HEK293 (cell line): ENCODE measurements at regions not wholly inside any gene's neighbourhood (a gene's known extent, or its start where the extent isn't known, plus 50 kb on each side); places are given as distances from the start of the nearest gene placed in this dataset.

ENCODE experiments used
- CTCF ChIA-PET: fragments of 350-600 bp; formaldehyde crosslinking; extraction: SDS; loops from one replicate; lab custom pipeline; 2021; ENCODE audit warnings: antibody characterized with exemption; lab: Yijun Ruan, JAX
- POLR2A ChIA-PET: fragments of 300-600 bp; formaldehyde crosslinking; extraction: SDS; loops from one replicate; lab custom pipeline; 2020; ENCODE audit warnings: antibody characterized with exemption, inconsistent platforms; lab: Yijun Ruan, JAX
- H3K27ac ChIP-seq: fragments of 200-500 bp; sonication (Bioruptor generic); 2 replicates; pipeline ENCODE4 v1.5.1; 2014; ENCODE audit warnings: low read depth, low read length, control low read depth, inconsistent platforms; ENCODE audit errors: extremely low read depth
- H3K36me3 ChIP-seq, 2 experiments: fragments of 200-500 bp in 1 of 2; sonication (Bioruptor generic) in 1 of 2; 1 replicate in 1 of 2; 2 replicates in 1 of 2; pipeline ENCODE4 v1.5.1; 2014 to 2017; ENCODE audit warnings: inconsistent platforms in 2 of 2, low read length in 2 of 2; ENCODE audit not compliant: control insufficient read depth in 2 of 2, insufficient read depth in 1 of 2
- H3K4me1 ChIP-seq: fragments of 200-500 bp; sonication (Bioruptor generic); 2 replicates; pipeline ENCODE4 v1.5.1; 2014; ENCODE audit warnings: mild to moderate bottlenecking, low read length, inconsistent platforms; ENCODE audit not compliant: control insufficient read depth, insufficient read depth
- H3K4me3 ChIP-seq: 2 replicates; pipeline ENCODE4 v1.5.1; 2011; ENCODE audit warnings: low read depth, mild to moderate bottlenecking, control low read depth, low read length, moderate library complexity
- H3K9me3 ChIP-seq: fragments of 200-500 bp; sonication (Bioruptor generic); 2 replicates; pipeline ENCODE4 v1.5.1; 2014; ENCODE audit warnings: low read depth, low read length, inconsistent platforms; ENCODE audit not compliant: control insufficient read depth, insufficient read depth
- ZBTB1 ChIP-seq: fragments of 450-650 bp; formaldehyde crosslinking; IDR thresholded peaks from 2 replicates; pipeline ENCODE4 v1.5.1; 2016; ENCODE audit warnings: missing biosample characterization, missing genetic modification characterization
- ZFHX2 ChIP-seq: fragments of 450-650 bp; formaldehyde crosslinking; conservative IDR thresholded peaks from 2 replicates; pipeline ENCODE4 v1.5.1; 2016; ENCODE audit warnings: missing biosample characterization, missing genetic modification characterization
- ZNF16 ChIP-seq: fragments of 450-650 bp; formaldehyde crosslinking; IDR thresholded peaks from 2 replicates; pipeline ENCODE4 v1.5.1; 2016; ENCODE audit warnings: low read depth, missing biosample characterization, missing genetic modification characterization
- ZNF214 ChIP-seq: fragments of 450-650 bp; formaldehyde crosslinking; IDR thresholded peaks from 2 replicates; pipeline ENCODE4 v1.5.1; 2017; ENCODE audit warnings: missing biosample characterization, mild to moderate bottlenecking, missing genetic modification characterization, borderline replicate concordance
- ZNF324 ChIP-seq: fragments of 450-650 bp; formaldehyde crosslinking; IDR thresholded peaks from 2 replicates; pipeline ENCODE4 v1.5.1; 2016; ENCODE audit warnings: missing biosample characterization, missing genetic modification characterization
- ZNF366 ChIP-seq: fragments of 450-650 bp; formaldehyde crosslinking; conservative IDR thresholded peaks from 2 replicates; pipeline ENCODE4 v1.5.1; 2016; ENCODE audit warnings: missing biosample characterization, missing genetic modification characterization
- ZNF404 ChIP-seq: fragments of 450-650 bp; formaldehyde crosslinking; IDR thresholded peaks from 2 replicates; pipeline ENCODE4 v1.5.1; 2017; ENCODE audit warnings: missing biosample characterization, missing genetic modification characterization
- ZNF416 ChIP-seq: fragments of 450-650 bp; formaldehyde crosslinking; IDR thresholded peaks from 2 replicates; pipeline ENCODE4 v1.5.1; 2016; ENCODE audit warnings: missing biosample characterization, missing genetic modification characterization
- ZNF596 ChIP-seq: fragments of 450-650 bp; IDR thresholded peaks from 2 replicates; pipeline ENCODE4 v1.5.0; 2018; ENCODE audit warnings: missing biosample characterization, mild to moderate bottlenecking, missing genetic modification characterization, moderate library complexity
- TF ChIP-seq, protein P1 (sequence below): fragments of 450-650 bp; formaldehyde crosslinking; IDR thresholded peaks from 2 replicates; pipeline ENCODE4 v1.5.1; 2017; ENCODE audit warnings: missing biosample characterization, missing genetic modification characterization

DNA sequence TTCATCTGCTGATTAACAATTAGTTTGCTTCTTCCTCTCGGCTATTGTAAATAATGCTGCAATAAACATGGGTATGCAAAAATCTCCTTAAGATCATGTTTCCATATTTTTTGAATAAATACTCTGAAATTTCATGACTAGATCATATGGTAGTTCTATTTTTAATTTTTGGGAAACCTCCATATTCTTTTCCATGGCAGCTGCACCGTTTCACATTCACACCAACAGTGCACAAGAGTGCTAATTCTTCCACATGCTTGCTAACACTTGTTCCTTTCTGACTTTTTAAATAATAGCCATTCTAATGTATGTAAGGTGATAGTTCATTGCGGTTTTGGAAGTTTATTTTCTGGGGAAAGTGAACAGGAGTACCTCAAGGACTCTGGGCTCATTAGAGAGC is 52.6 kb upstream of the TACR1 start:
- ChIA-PET CTCF (no interaction called here), POLR2A (no interaction called here)
- Histone ChIP-seq H3K4me3 (no peak overlapping the region), H3K9me3 (no peaks in the 10 kb centered on the region; the same call in 1 of the 2 replicates), H3K27ac (no peak overlapping the region), H3K36me3 (no peaks in the 10 kb centered on the region), H3K4me1 (no peaks in the 10 kb centered on the region)
- TF ChIP-seq, protein P1, sequence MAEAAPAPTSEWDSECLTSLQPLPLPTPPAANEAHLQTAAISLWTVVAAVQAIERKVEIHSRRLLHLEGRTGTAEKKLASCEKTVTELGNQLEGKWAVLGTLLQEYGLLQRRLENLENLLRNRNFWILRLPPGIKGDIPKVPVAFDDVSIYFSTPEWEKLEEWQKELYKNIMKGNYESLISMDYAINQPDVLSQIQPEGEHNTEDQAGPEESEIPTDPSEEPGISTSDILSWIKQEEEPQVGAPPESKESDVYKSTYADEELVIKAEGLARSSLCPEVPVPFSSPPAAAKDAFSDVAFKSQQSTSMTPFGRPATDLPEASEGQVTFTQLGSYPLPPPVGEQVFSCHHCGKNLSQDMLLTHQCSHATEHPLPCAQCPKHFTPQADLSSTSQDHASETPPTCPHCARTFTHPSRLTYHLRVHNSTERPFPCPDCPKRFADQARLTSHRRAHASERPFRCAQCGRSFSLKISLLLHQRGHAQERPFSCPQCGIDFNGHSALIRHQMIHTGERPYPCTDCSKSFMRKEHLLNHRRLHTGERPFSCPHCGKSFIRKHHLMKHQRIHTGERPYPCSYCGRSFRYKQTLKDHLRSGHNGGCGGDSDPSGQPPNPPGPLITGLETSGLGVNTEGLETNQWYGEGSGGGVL (tag by site-specific recombination), result no peak
- TF ChIP-seq ZNF324 (no peak), ZBTB1 (tag by site-specific recombination) (no peak), ZNF366 (tag by site-specific recombination) (no peak), ZNF596 (no peak), ZNF416 (tag by site-specific recombination) (no peak), ZFHX2 (tag by site-specific recombination) (no peak), ZNF404 (tag by site-specific recombination) (no peak), ZNF16 (tag by site-specific recombination) (no peak), ZNF214 (tag by site-specific recombination) (no peak)
